GM21737 (cell line): ENCODE measurements at regions not wholly inside any gene's neighbourhood (a gene's known extent, or its start where the extent isn't known, plus 50 kb on each side); places are given as distances from the start of the nearest gene placed in this dataset.

Source experiments
- ATAC-seq: cut with Tn5 transposase; IDR thresholded peaks from one replicate; pipeline ENCODE4 v1.9.1; 2021; ENCODE audit warnings: mild to moderate bottlenecking, moderate library complexity; ENCODE audit not compliant: unreplicated experiment

DNA sequence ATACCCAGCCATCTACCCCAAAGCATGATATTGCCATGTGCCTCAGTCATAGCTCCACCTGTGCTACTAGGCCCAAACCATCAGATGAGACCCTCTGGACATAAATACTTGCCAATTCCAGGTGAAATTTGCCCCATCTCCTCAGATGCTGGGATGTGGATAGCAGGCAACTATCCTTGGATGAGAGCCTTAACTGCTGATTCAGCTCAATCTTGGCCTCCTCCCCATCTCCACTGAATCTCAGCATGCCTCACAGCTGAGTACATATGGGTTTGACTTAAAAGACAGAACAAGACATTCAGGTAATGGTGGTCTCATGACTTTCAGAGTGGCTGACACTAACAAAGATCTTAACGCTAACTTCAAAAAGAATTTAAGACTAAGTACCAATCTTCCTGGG is 50.8 kb upstream of the KLHL13 start:
- ATAC-seq = no peak

DNA sequence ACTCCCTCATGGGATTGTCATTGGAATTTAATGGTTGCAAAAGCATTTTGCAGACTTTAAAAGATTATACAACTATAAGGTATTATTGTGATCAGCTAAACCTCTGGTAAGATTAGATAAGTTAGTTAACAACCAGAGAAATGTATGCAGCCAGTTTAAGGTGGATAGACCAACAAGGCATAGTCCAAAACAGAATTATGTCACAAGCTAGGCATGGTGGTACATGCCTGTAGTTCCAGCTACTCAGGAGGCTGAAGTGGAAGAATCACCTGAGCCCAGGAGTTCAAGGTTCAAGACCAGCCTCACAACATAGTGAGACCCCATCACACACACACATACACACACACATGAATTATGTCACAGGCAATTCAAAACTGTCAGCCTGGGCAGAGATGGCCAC is 54.7 kb upstream of the KLHL13 start:
- ATAC-seq = no peak

- no peak for ATAC-seq
Measured at GRCh38 chrX:118174516-118175098, 58.0 kb upstream of the KLHL13 start.

GRCh38 chrX:118177708-118178107 is 61.1 kb upstream of the KLHL13 start:
- ATAC-seq = no peak

- ATAC-seq = no peak
Measured at GRCh38 chrX:118178450-118178849, 61.8 kb upstream of the KLHL13 start.

DNA sequence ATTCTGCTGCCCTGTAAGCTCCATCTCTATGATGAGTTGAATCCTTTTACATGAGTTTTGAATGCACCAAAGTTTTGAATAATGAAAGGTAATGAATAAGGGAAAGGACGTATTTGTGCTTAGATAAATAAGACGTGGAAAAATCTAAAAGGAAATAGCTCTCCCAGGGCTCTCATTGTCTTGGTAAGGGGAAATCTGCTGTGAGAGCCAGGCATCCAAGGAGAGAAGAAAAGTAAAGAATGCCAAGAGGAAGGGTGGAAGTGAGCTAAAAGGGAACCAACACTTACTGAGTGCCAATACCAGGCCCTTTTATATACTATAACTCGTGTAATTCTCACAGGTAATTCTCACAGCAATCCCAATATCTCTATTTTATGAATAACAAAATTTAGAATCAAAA is 62.6 kb upstream of the KLHL13 start:
- ATAC-seq = no peak

DNA sequence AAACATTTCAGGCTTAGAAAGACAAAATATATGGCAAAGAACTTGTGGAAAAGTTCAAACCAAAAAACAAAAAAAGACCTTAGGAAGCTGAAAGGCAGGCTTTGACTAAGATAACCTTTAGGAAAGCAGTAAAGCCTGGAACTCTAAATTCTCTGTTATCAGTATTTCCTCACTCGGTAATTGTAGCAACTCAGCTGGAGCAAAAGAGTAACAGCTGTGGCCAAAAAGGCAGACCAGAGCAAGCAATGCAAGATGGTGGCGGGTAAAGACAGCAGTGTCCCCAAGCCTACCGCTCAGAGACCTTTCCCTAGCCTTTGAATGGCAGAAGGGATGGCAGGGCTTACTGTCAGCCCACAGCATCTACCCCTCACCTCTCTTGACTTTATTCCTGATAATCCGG is 63.1 kb upstream of the KLHL13 start:
- no peak for ATAC-seq

DNA sequence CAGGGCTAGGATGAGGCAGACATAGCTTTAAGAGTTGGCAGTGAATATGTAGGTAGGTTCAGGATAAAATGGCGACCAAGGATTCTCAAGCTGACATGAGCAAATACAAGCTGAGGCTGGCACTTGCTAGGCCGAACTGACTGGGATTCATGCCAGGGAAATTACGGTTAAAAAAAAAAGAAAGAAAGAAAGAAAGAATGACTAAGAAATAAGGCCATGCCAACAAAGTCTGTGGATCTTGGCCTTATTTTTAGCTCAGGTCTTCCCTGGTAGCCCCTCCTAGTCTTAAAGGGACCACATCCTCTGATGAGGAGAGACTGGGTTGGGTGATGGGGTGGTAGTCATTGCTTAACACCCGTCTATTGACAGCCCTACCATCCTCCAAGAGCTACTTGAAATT is 64.4 kb upstream of the KLHL13 start:
- ATAC-seq = no peak

GRCh38 chrX:118182025-118182424 is 65.4 kb upstream of the KLHL13 start:
- no peak for ATAC-seq

DNA sequence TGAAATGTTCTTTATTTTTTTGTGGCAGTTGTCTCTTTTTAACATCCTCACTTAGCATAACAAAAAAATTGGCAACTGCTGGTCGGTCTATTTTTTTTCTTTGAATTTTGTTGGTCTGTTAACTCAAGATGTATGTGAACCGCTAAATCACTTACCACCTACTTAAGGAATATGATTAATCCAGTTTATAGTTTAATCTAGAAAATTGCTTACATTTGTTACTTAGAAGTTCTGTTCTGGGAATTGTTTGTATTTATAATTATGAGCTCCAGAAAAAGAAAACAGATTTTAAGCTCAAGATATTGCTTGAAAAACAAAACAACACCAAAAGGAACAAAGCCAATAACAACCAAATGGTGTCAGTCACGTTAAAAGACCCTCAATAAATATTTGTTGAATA is 66.1 kb upstream of the KLHL13 start:
- ATAC-seq = no peak

DNA sequence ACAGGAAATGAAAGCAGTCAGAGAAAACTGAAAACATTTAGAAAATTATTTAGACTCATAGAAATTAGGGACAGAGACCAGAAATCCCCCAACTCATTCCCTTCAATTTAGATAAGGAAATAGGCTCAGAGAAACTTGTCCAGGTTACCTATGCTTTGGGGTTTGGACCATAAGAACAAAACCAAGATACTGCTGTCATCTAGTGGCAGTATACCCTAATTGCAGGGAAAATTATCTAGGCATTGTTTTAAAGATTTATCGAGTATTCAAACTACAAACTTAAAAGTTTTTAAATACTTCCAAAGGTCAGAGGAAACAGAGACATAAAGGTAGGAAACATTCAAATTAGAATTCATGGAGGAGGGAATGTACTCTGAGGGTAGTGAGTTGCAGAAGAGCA is 67.0 kb upstream of the KLHL13 start:
- ATAC-seq = no peak

- no peak for ATAC-seq
Measured at GRCh38 chrX:118187100-118187499, 70.5 kb upstream of the KLHL13 start.

DNA sequence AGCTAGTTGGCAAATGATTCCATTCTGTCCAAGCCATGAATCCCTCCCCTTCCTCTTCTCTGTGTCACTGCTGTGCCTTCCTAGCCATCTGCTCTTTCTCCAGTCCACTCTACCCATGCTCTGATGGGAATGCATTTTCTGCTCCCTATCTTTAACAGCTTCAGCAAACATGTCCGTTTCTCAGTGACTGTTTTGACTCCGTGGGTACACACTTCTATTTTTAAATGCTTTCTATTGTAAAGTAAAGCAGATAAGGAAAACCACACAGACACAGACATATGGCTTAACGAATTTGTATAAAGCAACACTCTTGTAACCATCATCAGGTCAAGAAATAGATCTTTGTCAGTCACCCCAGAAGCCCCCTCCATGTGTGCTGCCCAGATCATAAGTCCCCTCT is 72.4 kb upstream of the KLHL13 start:
- ATAC-seq = no peak

- no peak for ATAC-seq
Measured at GRCh38 chrX:118189628-118190027, 73.0 kb upstream of the KLHL13 start.

DNA sequence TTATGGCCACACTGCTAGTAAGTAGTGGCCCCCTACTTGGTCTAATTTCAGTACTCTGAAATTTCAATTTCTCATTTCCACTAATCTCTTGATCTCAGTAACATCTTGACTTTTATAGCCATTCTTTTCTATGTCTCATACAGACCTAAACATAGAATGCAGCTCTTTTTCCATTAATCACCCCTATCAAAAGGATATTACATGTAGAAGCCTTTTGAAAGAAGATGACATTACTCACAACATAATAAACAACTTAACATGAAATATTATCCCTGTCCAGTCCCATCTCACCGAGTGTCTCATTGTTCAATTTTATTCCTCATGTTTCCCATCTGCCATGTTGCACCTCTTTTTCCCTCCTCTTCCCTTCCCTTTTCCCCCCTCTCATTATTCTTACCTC is 81.1 kb upstream of the KLHL13 start:
- no peak for ATAC-seq

- ATAC-seq = no peak
Measured at GRCh38 chrX:118198577-118198976, 82.0 kb upstream of the KLHL13 start.

GRCh38 chrX:118199997-118200396 is 83.4 kb upstream of the KLHL13 start:
- ATAC-seq = no peak

DNA sequence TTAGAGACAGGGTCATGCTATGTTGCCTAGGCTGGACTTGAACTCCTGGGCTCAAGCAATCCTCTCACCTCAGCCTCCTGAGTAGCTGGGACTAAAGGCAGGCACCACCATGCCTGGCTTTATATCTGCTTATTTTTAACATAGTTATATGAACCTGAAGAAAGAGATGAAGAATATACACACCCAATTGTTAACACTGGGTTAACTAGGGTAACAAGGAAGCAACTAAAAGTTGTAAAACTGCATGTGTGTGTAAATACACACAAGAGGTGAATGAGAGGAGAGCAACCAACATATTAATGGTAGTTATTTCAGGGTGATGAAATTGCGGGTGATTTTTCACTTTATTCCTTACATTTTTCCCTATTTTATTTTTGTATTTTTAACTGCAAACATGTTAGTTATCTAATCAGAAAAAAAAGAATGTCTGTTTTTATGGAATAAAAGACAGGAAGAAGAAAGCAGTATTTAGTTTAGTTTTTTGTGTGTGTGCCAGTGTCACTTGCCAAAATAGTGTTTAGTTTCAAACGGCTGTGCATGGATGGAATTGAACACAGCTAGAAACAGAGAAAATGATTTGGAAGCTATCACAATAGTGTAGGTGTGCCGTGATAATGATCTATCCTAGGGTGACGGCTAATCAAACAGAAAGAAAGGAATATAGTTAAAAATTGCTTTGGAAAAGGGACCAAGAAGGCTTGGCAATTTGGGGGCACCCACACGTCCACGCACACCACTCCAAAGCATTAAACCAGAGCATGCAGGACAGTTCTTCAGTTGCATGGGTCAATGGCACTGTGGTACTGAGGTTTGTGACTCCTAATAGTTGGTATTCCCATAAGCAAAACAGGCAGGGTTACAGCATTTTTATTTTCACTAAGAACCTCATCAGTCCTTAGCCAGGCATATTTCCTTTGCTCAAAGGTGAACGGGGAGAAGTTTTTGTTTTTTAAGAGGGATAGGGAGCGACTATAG is 89.1 kb upstream of the KLHL13 start:
- no peak for ATAC-seq

DNA sequence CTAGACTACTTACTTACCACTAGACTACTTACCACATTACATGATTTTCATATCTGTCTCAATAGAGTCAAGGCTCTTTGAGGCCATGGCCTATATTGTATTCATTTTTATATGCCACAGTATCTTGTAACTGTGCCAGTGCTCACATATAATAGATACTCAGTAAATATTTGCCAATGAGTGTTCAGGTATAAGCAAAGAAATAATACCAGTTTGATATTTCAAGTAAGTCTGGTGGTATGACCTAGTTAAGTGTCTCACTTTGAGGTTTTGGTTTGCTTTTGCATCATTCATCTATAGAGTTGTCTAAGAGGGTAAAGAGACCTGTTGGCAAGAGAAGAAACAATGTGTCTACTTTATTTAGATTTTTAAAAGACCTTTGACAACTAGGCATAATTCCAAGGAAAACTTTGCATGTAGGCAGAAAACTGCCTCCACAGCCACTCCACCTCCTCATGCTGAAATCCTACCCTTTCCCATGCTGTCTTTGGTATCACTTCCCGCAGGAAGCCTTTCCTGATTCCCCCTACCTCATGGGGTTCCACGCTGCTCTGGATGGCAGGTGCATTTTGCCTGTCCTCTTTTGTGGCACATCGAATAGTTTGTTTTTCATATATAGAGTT is 91.3 kb upstream of the KLHL13 start:
- ATAC-seq = no peak

DNA sequence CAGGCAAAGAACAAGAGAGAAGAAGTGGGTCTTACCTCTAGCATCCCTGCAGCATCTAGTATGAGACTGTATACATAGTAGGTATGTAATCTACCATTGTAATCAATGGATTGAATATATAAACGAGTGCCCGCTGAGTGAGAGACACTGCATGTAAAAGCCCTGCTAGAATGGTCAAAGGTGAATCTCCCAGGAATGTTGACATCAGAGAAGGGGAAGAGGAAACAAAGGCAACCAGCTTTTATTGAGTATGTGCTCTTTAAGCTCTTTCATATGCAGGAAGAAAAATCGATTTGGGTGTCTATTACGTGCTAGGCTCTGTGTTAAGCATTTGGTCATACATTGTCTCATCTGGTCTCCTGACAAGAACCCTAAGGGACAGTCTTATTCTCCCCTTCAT is 91.9 kb upstream of the KLHL13 start:
- no peak for ATAC-seq

DNA sequence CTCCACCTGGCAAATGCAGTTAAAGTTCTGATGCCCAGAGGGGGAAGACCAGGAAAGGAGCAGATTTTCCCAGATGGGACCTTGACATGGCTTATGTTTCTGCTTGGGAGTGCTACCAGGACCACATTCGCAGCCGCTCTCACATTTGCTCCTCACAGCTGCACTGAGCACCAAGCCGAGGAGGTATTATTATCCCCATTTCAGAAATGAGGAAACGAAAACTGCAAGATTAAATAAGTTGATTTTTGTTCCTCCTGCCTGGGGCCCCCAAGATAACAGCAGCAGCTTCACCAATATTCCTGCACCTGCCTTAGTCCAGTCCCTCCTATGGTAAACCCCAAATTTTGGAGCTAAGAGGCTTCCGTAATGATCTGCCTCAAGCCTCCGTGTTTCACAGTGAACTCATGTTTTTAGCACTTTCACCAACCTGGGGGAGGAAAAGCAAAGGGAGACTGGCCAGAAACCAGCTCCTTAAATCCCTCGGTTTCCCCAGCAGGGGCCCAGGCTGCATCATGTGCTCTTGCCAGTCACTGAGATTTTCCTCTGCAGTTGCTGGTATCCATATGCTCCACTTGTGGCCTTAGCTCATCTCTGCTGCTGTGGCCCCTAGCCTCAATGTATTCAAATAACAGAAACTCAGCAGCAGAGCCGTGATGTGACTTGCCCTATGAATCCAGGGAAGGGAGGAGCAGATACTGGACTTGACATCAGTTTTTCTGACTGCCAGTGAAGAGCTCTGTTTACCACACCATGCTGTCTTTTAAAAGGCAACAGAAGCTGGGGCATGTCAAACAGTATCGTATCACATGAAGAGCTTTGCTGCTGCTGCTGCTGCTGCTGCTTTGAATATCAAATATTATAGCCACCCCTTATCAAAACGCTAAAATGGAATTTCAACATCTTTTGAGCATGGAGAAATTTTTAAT is 95.5 kb upstream of the KLHL13 start:
- peak; percentile 51 for ATAC-seq
